KMS-11 (cell line): ENCODE measurements at regions not wholly inside any gene's neighbourhood (a gene's known extent, or its start where the extent isn't known, plus 50 kb on each side); places are given as distances from the start of the nearest gene placed in this dataset.

Experiments
- H2AFZ ChIP-seq: fragments of 200-600 bp; sonication (generic); 2 replicates; pipeline ENCODE4 v1.6.1; 2016; ENCODE audit warnings: antibody characterized with exemption, mixed run types, low read depth
- H3K27ac ChIP-seq: fragments of 200-600 bp; sonication (generic); 2 replicates; pipeline ENCODE4 v1.6.1; 2016; ENCODE audit warnings: mild to moderate bottlenecking, mixed run types
- H3K27me3 ChIP-seq: fragments of 200-600 bp; sonication (generic); 2 replicates; pipeline ENCODE4 v1.6.1; 2017; ENCODE audit warnings: mild to moderate bottlenecking, low read depth, mixed run types, moderate library complexity; ENCODE audit not compliant: insufficient read depth
- H3K36me3 ChIP-seq: fragments of 200-600 bp; sonication (generic); 2 replicates; pipeline ENCODE4 v1.6.1; 2017; ENCODE audit warnings: mild to moderate bottlenecking, mixed run types; ENCODE audit not compliant: insufficient read depth
- H3K4me1 ChIP-seq: fragments of 200-600 bp; sonication (generic); 2 replicates; pipeline ENCODE4 v1.6.1; 2016; ENCODE audit warnings: mild to moderate bottlenecking, low read depth, mixed run types; ENCODE audit not compliant: poor library complexity, severe bottlenecking
- H3K4me2 ChIP-seq: fragments of 200-600 bp; sonication (generic); 2 replicates; pipeline ENCODE4 v1.7.0; 2016; ENCODE audit warnings: mild to moderate bottlenecking, mixed run types
- H3K4me3 ChIP-seq: fragments of 200-600 bp; sonication (generic); IDR thresholded peaks from 2 replicates; pipeline ENCODE4 v1.6.1; 2017; ENCODE audit warnings: low read depth, low read length, mixed read lengths; ENCODE audit not compliant: insufficient read depth
- H3K79me2 ChIP-seq: fragments of 200-600 bp; sonication (generic); 2 replicates; pipeline ENCODE4 v1.6.1; 2016; ENCODE audit warnings: low read depth, mixed run types; ENCODE audit not compliant: insufficient read depth
- H3K9ac ChIP-seq: fragments of 200-600 bp; sonication (generic); 2 replicates; pipeline ENCODE4 v1.6.1; 2016; ENCODE audit warnings: mild to moderate bottlenecking, mixed run types
- H4K20me1 ChIP-seq: fragments of 200-600 bp; sonication (generic); 2 replicates; pipeline ENCODE4 v1.6.1; 2016; ENCODE audit warnings: mild to moderate bottlenecking, mixed run types; ENCODE audit not compliant: insufficient read depth
- CTCF ChIP-seq: fragments of 200-600 bp; sonication (generic); conservative IDR thresholded peaks from 2 replicates; pipeline ENCODE4 v1.6.1; 2017; ENCODE audit warnings: low read depth, mild to moderate bottlenecking, antibody characterized with exemption, low read length, moderate library complexity, mixed read lengths

DNA sequence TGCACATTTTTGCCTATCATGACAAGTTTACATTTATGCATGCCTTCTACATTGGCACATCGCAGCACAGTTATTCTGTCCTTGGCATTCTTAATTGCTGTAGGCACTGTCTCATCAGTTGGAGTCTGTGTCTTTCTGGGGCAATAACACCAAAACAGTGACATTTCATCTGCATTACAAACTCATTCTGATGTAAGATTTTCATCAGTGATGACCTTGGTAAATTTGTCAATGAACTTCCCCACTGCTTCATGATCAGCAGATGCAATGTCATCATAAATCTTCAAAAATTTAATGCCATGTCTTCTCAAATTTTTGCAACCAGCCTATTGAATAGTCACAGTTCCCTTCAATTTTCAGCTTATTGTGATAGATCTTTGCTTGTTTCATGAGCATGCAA lies 85.5 kb downstream of the CAPZA3 start:
- H3K36me3 ChIP-seq = no peaks in the 10 kb centered on the region
- no peaks in the 10 kb centered on the region for H3K4me1 ChIP-seq

DNA sequence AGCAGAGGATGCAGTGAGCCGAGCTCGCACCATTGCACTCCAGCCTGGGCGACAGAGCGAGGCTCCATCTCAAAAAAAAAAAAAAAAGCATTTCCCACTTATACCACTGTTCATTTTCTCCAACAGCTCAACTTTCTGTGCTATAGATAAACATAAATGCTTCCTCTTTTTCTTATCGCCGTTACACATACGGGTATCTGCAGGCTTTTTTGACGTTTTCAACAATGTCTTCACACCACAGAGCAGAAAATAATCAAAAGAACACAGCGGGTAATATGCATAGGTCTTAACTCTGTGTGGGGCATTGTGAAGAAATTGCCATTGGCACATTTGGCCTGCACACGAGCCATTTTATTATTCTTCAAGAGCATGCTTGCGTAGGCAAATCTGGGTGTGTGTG lies 86.4 kb downstream of the CAPZA3 start:
- Histone ChIP-seq H3K27ac (no peak overlapping the region), H3K4me2 (no peak overlapping the region), H2AFZ (no peak overlapping the region), H4K20me1 (no peaks in the 10 kb centered on the region), H3K79me2 (no peaks in the 10 kb centered on the region), H3K4me3 (no peak overlapping the region), H3K4me1 (no peaks in the 10 kb centered on the region), H3K27me3 (no peaks in the 10 kb centered on the region), H3K9ac (no peak overlapping the region), H3K36me3 (no peaks in the 10 kb centered on the region)
- TF ChIP-seq CTCF = no peak

More for the DNA sequence above, 85.5 kb downstream of the CAPZA3 start:
- H4K20me1 ChIP-seq = no peaks in the 10 kb centered on the region
- no peak for TF ChIP-seq CTCF
- no peaks in the 10 kb centered on the region for H3K79me2 ChIP-seq
- no peaks in the 10 kb centered on the region for H3K27me3 ChIP-seq
- H3K4me3 ChIP-seq = no peak overlapping the region
- no peak overlapping the region for H2AFZ ChIP-seq
- H3K4me2 ChIP-seq = no peak overlapping the region
- H3K27ac ChIP-seq = no peak overlapping the region
- H3K9ac ChIP-seq = no peak overlapping the region

- Histone ChIP-seq H3K27ac (no peak overlapping the region), H3K4me2 (no peak overlapping the region), H3K4me3 (no peak overlapping the region), H3K36me3 (no peaks in the 10 kb centered on the region), H4K20me1 (no peaks in the 10 kb centered on the region), H3K9ac (no peak overlapping the region), H3K27me3 (no peaks in the 10 kb centered on the region), H2AFZ (no peak overlapping the region), H3K79me2 (no peaks in the 10 kb centered on the region), H3K4me1 (no peaks in the 10 kb centered on the region)
- TF ChIP-seq CTCF = no peak
Observed at GRCh38 chr12:18825138-18825537, 87.2 kb downstream of the CAPZA3 start.

DNA sequence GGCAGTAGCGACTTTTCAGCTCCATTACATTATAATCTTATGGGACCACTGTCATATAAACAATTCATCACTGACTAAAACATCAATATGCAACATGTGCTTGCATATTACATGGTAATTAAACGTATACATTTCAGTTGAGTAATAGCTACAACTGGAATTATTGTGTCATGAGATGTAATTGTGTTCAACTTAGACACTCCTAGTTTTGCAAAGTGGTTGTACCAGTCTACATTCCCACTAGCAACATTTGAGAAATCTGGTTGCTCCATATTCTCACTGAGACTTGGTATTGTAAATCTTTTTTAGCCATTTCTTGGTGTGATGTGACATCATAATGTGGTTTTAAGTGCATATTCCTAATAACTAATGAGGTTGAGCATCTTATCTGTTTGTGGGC lies 90.0 kb downstream of the CAPZA3 start:
- no peak overlapping the region for H3K27ac ChIP-seq
- no peaks in the 10 kb centered on the region for H4K20me1 ChIP-seq
- no peak overlapping the region for H2AFZ ChIP-seq
- H3K4me1 ChIP-seq = no peaks in the 10 kb centered on the region
- no peak overlapping the region for H3K4me2 ChIP-seq
- no peak overlapping the region for H3K9ac ChIP-seq
- no peak overlapping the region for H3K4me3 ChIP-seq
- no peaks in the 10 kb centered on the region for H3K27me3 ChIP-seq
- no peaks in the 10 kb centered on the region for H3K36me3 ChIP-seq
- TF ChIP-seq CTCF = no peak
- H3K79me2 ChIP-seq = no peaks in the 10 kb centered on the region

DNA sequence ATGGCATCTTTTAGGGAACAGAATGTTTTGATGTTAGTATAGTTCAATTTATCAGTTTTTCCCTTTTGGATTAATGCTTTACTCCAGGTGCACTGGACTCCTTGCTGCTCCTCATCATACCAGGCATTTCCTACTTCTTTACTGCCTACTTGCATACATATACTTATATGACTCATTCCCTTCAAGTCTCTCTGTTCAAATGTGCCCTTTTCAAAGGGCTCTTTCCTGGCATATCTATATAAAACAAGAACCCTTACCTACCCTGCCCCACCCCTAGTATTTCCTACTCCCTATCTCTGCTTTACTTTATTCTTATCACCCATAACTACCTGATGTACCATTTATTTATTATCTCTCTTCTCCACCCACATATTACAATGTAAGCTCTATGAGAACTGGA lies 90.6 kb downstream of the CAPZA3 start:
- no peak overlapping the region for H3K4me3 ChIP-seq
- no peak overlapping the region for H3K9ac ChIP-seq
- no peak for TF ChIP-seq CTCF
- H3K27ac ChIP-seq = no peak overlapping the region
- H4K20me1 ChIP-seq = no peaks in the 10 kb centered on the region
- H3K79me2 ChIP-seq = no peaks in the 10 kb centered on the region
- H3K4me1 ChIP-seq = no peaks in the 10 kb centered on the region
- H2AFZ ChIP-seq = no peak overlapping the region
- H3K27me3 ChIP-seq = no peaks in the 10 kb centered on the region
- H3K36me3 ChIP-seq = no peaks in the 10 kb centered on the region
- H3K4me2 ChIP-seq = no peak overlapping the region
